ENCODE measurements at regions not wholly inside any gene's neighbourhood (a gene's known extent, or its start where the extent isn't known, plus 50 kb on each side); places are given as distances from the start of the nearest gene placed in this dataset.
A peak's percentile ranks its signal among the peaks of the same experiment; 100 is the strongest.

DNA sequence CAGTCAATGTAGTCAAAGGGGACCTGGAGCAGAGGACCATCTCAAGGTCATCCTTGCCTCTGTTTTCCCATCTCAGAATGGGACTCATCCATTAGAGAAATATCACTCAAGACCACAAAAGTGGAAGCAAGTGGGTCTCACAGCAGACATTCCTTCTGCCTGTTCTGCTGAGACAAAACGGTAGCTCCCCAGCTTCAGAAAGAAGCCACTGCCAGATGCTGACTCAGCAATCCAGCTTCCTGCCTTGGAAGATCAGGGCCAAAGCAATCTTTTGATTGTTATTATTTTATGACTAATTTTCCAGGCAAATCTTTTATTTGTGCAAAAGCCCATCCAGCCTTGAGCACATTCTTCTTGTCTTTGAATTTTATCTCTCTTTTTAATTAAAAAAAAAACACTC, 86.8 kb downstream of the CCT6B start:
- no peak for DNase-seq

DNA sequence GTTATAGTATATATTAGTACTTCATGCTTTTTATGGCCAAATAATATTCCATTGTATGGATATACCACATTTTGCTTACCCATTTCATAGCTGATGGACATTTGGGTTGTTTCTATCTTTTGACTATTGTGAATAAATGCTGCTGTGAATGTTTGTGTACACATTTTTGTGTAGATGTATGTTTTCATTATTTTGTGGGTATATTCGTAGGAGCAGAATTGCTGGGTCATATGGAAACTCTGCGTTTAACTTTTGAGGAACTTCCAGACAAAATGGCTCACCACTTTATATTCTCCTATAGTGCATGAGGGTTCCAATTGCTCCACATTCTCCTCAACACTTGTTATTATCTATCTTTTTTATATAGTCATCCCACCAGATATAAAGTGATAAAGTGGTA, 88.6 kb downstream of the CCT6B start:
- DNase-seq: no peak

DNA sequence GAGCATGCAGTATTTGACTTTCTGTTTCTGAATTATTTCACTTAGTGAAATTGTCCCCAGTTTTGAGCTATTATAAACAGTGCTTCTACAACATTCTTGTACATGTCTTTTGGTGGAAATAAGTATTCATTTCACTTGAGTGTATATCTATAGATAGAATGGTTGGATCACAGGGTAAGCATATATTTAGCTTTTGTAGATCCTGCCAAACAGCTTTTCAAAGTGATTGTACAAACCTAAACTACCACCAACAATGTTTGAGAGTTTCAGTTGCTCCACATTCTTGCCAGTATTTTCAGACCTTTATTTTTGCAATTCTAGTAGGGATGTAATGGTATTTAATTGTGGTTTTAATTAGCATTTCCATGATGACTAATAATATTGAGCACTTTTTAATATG, 91.6 kb downstream of the CCT6B start:
- DNase-seq: no peak

DNA sequence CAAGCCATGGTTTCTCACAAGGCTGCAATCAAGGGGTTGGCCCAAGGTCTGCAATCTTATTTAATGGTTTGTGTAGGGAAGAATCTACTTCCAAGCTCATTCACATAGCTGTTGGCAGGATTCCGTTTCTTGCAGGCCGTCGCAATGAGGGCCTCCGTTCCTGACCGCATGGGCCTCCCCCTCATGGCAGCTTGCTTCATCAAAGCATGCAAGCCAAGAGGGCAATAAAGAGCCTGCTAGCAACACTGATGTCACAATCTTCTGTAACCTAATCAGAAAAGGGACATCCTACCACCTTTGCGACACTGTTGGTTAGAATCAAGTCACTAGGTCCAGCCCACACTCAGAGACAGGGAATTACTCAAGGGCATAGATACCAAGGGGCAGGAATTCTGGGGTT, 95.5 kb downstream of the CCT6B start:
- DNase-seq: no peak

DNA sequence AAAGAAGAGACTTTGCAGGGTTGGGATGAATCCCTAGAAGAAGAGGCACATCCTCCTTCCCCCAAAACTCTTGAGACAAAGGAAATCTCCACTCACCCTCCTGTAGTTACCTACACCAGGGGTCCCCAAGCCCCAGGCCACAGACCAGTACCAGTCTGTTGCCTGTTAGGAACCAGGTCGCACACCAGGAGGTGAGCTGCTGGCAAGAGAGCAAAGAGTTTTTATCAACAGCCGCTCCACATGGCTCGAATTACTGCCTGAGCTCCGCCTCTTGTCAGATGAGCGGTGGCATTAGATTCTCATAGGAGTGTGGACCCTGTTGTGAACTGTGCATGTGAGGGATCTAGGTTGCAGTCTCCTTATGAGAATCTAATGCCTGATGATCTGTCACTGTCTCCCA, 98.9 kb downstream of the CCT6B start:
- no peak for DNase-seq

DNA sequence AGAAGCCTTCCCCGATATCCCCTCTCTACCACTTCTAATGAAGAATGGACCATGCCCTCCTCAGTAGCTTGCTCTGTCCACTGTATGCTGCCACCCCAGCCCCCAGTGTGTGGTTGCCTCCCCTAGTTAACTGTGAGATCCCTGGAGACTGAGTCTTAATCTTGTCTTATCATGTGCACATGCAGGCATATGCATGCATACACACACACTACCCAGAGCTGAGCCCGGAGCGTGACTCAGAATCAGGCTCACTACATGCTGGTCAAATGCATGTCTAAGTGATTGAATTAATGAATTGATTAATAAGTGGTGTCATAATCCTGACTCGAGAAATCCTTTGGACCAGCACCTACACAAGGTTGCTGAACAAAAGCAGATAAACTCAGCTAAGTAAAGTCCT, 99.4 kb downstream of the CCT6B start:
- no peak for DNase-seq

DNA sequence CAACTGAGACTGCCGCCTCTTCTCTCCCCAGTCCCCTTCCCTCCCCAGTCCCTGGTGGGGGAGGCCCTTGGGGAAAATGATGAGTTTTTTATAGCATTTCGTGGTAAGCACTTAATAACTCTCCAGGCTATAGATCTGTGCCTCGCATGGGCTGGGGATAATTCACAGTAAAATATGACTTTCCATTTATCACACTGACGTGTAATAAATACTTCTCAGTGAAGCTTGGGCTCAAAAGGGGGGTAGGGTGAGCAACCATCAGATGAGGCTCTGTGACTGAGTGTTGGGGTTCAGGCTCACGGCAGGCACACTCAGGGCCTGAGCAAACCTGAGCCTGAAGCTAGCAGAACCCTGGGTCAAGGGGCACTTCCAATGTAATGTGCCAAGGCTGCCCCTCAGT, 101.6 kb downstream of the CCT6B start:
- no peak for DNase-seq

DNA sequence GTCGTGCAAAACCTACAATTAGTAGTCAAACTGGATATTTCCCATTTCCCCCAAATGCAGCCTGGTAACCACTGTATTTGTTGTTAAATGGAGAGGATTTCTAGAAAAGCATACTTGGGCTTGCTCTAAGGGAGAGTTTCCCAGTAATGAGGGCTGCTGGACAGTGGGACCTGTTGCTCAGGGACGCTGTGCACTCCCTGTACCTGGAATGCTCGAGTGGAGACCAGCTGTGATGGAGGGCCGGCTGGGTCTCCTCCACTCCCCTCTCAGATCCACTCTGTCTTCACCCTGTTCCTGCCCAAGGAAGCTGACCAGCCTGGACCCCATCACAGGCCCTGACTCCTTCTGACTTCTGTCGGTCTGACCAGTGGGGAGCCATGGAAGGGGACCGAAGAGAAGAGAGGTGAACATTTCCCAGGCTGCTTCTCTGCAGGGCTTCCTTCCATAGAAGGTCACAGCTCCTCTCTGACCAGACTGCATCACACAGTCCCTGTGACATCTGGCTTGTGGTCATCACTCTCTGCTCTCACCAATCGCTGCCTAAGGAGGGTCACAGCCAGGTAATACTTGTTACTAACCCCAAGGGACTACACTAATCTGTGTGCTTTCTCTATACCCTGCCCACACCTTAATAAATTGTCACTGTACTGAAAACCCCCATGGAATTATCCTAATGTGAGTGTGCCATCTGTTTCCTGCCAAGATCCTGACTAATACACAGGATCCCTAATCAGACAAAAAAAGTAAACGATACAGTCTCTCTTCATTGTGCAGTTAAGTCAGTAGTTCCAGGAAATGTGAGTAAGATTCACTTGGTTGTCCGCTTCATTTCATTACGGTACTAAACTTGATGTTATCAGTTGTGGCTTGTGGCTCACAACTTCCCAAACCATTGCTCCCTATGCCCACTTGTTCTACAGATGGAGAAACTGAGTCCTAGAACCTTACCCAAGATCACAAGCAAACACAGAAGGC, 102.4 kb downstream of the CCT6B start:
- DNase-seq: no peak

DNA sequence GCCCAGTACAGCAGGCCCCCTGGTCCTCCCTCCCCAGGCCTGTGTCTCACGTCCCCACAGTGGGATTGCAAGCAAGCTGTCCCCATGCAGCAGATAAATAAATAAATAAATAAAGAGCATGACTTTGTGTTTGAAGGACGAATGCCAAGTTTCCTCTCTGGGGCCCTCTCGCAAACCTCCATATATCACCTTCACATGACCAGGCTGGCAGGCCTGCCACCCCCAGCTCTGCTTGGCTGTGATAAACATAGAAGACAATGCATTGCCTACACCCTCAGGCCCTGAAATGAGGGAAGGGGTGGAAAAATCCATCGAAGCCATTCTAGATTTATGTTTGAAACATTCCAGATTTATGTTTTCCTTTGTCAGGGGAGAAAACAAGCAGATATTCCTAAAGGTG, 107.3 kb downstream of the CCT6B start:
- DNase-seq: no peak

DNA sequence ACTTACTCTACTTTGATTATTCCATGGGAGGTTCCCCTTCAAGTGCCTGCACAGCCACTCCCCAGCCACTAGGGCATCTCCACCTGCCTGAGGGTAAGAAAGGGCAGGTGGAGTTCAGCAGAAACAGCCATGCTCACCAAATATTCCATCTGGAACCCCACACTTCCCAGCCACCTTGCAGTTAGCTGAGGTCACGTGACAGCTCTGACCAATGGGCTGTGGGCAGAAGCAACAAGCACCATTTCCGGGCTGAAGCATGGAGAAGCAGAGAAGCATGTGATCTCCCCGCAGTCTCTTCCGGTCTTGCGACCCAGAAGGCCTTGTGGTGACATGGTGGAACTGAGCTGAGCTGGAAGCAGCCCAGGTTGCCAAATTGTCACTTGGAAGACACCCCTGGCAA, 108.6 kb downstream of the CCT6B start:
- DNase-seq: no peak

DNA sequence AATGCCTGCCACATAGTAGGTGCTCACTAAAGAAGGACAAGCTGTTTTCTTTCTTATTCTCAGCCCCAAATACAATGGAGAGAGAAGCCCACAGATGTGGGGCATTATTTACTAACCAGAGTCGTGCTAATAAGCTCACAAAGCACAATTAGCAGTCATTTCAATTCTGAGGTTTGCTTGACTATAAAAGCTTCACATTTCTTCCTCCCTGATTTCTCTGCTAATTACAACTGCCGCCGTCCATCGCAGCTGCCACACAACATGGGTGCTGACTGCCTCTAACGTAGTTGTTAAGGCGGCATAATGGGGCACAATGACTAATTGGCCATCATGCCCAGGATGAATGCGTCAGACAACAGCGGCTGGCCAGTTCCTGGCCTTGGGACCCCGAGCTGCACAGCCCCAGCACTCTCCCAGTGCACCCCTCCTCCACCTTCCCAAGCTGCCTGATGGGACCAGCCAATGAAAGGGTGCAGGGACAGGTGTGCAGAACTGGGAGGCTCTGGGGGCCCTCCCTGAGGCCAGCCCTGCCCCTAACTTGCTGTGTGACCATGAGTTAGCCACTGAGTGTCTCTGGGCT, 109.2 kb downstream of the CCT6B start:
- DNase-seq: no peak

DNA sequence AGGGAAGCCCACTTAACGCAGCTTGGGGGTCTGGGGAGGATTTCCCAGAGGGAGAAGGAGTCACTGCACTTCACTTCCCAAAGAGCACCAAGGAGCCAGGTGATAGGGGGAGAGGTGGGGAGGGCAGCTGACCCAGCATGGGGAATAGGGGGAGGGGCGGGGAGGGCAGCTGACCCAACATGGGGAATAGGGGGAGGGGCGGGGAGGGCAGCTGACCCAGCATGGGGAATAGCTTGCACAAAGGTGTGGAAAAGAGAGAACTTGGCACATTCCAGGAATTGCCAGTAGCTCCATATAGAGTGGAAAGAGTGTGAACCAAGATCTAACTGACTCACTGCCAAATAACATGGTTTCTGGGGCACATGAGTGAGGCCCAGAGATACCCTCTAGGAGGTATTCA, 110.3 kb downstream of the CCT6B start:
- DNase-seq: no peak

DNA sequence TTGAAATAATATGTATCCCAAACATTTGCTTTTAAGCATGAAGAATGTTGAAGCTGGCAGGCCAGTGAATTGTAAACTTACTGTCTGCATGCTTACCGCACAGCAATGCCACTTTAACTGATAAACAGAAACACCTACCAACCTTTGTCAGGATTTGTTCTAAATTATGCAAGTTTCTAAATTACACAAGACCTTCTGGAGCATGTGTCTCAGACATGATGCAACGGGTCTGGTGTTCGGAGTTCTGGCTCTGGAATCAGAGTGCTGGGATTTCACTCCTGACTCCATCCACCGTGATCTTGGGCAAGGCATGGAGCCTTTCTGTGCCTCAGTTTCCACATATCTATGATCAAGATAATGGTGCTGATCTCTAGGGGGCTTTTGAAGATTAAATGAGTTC, 111.2 kb downstream of the CCT6B start:
- DNase-seq: no peak

DNA sequence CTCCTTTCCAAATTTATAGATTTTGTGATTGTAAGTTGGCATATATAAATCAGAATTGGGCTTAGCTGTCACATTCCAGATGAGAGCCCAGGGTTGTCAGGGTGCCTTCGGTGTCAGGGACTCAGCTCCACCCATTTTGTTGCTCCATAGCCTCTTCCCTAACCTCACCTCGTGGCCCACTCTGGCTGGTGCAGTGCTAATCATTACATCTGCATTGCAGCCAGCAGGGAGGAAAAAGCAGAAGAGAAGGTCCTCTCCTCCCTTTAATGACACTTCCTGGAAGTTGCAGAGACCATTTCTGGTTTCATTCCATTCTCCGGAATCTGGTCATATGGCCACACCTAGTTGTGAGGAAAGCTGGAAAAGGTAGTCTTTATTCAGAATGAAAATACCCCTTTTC, 113.3 kb downstream of the CCT6B start:
- DNase-seq: no peak

DNA sequence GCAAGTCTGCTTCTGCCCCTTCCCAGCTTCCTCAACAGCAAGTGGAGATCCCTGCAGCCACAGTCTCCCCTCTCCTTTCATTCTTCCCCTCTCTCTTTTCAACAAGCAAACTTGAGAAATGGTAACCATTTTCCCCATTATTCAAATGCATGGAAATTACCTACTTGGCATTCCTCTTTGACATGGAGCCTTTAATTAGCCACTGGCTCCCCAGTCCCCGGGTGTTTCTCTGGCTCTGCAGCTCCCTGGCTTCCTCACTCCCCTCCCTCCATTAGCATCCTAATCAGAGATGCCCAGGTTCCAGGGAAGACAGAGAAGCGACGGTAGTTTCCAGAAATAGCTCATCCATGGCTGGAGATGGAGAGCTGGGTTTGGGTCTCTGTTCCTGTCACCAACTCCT, 116.0 kb downstream of the CCT6B start:
- no peak for DNase-seq

DNA sequence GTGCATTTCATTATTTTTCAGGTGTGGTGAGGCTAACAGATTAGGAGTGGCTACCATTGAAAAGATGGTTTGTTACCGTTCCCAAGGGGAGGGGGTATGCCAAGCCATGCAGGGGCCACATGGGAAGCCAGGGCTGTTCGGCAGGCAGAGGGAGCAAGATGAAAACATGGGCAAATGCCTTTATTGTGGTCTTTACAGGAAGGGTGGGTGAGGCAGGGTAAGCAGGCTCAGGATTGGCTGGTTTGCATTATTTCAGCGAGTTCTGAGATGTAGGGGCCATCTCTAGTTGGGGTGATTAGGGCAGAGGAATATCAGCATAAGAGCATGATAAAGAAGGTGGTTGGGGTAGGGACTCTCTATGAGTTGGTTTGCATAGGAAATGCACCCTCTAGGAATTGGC, 117.6 kb downstream of the CCT6B start:
- peak; percentile 6 for DNase-seq

DNA sequence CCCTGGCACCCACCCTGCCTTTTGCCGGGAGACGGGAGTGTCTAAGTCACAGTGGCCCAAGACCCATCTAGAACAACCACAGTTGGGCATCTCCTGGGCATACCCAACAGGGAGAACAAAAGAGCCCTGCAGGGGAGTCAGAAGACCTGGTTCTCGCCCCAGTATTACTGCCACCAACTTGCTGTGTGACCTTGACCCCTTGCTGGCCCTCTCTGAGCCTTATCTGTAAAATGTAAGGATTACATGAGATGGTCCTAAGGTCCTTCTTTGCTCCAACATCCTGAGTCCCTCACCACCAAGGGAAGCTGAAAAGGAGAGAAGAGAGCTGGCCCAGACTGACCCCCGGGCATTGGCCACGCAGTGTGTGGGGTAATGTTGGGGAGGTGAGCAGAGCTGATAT, 119.0 kb downstream of the CCT6B start:
- DNase-seq: no peak

DNA sequence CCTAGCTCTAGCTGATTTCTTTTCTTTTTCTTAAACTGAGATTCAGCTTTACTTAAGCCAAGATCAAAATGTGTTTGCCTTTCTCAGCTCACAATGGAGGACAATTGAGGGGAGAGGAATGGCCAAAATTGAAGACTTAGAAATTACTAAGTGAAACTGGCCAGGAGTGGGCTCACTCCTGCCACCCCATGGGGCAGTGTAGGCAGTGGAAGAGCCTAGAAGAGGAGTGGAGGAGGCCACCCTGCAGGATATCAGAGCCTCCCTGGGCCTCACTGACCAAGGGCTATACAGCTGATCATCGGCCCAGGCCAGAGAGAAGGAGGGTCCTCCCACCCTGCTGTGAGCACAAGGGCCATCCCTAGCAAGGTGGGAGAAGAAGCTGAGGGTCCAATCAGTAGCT, 119.8 kb downstream of the CCT6B start:
- no peak for DNase-seq

DNA sequence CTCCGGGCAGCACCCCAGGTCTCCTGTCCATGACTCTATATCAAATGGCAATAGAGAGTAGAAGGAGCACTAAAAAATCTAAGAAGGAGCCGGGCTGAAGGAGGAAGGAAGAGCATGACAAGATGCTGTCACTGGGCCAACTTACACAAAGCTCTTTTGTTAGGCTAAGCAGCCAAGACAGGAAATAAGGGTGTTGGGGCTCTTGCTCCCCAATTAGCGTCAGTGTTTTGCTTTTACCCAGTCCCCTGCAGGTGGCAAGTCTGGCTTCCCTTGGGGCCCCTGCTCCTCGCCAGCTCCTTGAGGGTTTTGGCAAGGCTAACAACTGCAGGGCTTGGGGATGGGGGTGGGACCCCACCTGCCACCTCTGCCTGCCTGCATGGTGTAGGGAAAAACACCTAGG, 120.5 kb downstream of the CCT6B start:
- DNase-seq: peak; percentile 25

DNA sequence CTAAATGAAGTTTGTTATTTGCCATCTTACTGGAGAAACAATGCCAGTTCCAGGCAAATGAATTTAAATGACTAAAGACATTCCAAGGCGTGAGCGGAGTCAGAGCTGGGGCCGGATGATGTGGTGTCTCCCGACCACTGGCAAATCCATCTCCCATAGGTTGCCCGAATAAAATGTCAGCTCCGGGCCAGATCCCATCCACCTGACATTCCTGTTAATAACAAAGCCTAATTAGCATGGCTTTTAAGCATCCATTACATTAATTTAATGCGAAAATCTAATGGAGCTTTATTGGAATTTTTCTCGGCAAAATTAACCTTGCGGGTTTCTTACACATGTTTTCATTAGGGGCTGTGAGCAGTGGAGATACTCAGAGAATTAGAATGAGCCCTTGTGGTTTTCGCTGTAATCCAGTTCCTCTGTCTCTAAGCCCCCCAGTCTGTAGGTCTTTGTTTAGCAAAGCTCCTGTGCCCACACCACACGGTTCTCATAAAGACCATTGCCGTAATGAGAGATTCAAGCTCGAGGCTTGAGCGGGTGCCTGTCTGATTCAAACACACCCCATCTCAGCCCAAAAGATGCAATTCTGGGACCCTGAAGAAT, 123.3 kb downstream of the CCT6B start:
- no peak for DNase-seq

DNA sequence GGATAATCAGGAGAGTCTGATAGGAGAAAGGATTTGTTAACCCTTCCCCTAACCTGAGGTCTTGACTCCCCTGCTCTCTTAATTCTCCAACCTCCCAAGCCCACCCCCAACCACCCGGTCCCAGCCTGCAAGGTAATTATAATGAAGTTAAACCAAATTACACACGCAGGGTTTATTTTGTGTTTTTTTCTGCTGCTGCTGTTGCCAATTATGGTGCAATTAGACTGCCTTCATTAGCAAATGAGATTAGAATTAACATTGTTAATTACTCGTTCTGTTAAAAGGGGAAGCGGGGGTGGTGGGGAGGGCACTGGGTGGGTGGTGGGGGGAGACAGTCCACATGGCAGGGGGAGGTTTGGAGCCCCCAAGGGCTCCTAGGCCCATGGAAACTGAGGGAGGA, 128.9 kb downstream of the CCT6B start:
- no peak for DNase-seq

DNA sequence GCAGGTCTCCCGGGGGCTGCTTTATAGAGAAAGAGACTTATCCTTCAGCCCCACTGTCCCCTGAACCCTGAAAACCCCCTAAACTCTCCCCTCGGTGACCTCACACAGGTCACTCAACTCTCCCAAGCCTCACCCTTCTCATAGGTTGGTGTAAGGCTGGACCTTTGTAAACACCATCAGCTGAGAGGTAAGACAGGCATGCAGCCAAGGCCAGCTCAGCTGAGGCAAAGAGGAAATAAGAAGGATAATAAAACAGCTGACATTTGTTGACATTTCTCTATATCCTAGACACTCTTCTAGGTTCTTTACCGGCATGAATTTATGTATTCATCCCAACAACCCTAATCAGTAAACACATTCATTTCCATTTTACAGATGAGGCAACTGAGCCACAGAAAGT, 134.3 kb downstream of the CCT6B start:
- DNase-seq: no peak

DNA sequence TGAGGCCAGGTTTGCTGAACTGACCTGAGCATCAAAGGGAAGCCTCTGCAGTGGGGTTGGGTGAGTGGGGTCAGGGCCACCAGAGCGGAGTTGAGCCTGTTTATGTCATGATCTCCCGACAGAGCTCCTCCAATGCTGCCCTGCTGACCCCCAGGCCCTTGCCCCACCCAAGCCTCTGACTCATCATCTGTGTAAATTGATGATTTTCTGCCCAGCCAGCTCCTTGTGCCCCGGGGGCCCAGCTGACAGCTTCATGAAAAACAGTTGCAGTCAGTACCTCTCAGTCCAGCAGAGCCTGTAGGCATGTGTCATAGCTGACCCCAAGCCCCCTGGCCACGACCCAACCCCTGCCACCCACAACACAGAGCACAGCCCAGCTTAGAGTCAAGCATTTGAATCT, 134.9 kb downstream of the CCT6B start:
- no peak for DNase-seq

DNA sequence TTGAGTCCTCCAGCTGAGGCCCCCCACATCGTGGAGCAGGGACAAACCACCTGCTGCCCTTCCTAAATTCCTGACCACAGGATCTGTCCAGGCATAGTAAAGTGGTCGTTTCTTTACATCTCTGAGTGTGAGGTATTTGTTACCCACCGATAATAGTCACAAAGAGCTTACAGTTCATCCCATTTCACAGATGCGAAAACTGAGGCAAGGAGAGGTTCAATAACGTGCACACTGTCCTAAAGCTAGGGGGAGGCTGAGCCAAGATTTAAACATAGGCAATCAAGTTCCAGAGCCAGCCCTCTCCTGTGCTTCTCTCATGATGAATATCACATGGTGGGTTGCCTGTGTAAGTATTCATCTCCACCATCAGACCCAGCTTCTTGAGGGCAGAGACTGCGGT, 135.4 kb downstream of the CCT6B start:
- no peak for DNase-seq
